Endothelial cell (in vitro differentiated cells): ENCODE measurements at regions not wholly inside any gene's neighbourhood (a gene's known extent, or its start where the extent isn't known, plus 50 kb on each side); places are given as distances from the start of the nearest gene placed in this dataset.

Experiments used
- DNase-seq: peaks from one replicate; pipeline ENCODE4 v3.0.0; 2021; ENCODE audit warnings: low spot score
- H3K27ac Mint-ChIP-seq: one replicate; pipeline ENCODE4 v1.8.0; 2021; ENCODE audit warnings: mixed read lengths, inconsistent platforms; ENCODE audit not compliant: unreplicated experiment
- H3K27me3 Mint-ChIP-seq: one replicate; pipeline ENCODE4 v1.8.0; 2021; ENCODE audit warnings: mild to moderate bottlenecking, moderate library complexity, mixed read lengths, inconsistent platforms; ENCODE audit not compliant: unreplicated experiment
- H3K36me3 Mint-ChIP-seq: one replicate; pipeline ENCODE4 v1.8.0; 2021; ENCODE audit warnings: mild to moderate bottlenecking, low read depth, mixed read lengths, inconsistent platforms; ENCODE audit not compliant: unreplicated experiment
- H3K4me1 Mint-ChIP-seq: one replicate; pipeline ENCODE4 v1.8.0; 2021; ENCODE audit warnings: mild to moderate bottlenecking, mixed read lengths, inconsistent platforms; ENCODE audit not compliant: unreplicated experiment
- H3K4me3 Mint-ChIP-seq: one replicate; pipeline ENCODE4 v1.8.0; 2021; ENCODE audit warnings: mild to moderate bottlenecking, mixed read lengths, inconsistent platforms; ENCODE audit not compliant: unreplicated experiment
- H3K9me3 Mint-ChIP-seq: one replicate; pipeline ENCODE4 v1.8.0; 2021; ENCODE audit warnings: mixed read lengths, inconsistent platforms; ENCODE audit not compliant: unreplicated experiment
- TF ChIP-seq, protein P1 (sequence below): fragments of 200-600 bp; sonication (generic); IDR thresholded peaks from one replicate; pipeline ENCODE4 v1.5.0; 2021; ENCODE audit warnings: antibody characterized with exemption; ENCODE audit not compliant: unreplicated experiment

DNA sequence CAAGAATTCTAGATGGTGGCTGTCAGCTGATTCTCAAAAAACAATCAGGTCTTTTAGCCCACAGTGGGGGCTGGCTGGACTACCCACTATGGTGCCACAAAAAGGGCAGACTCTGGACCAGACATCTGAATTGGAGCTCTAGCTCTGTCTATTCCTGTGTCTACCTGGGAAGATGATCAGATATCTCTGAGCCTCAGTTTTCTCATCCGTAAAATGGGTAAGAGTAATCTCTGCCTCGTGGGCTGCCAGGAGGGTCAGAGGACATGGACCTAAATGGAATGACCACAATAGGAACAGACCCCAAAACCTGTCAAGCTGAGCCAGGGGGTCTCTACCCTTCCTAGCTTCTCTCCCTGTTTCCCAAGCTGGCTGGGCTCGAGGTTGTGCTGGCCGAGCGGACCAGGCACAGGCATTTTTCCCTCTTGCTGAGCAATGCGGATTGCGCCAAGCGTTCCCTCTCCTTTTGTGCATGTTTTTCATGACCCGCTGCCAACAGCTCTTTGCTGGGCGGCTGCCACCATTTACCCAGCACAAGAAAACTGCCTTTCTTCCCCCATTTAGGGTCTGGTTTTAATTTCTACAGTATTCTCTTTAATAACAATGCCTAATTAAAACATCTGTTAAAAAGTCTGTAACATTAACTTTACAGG is 74.7 kb upstream of the MAFB start:
- no peak overlapping the region for H3K27ac Mint-ChIP-seq
- peaks cover 4% of the 10 kb centered on the region for H3K4me1 Mint-ChIP-seq
- peaks cover 2% of the 10 kb centered on the region for H3K27me3 Mint-ChIP-seq
- no peak overlapping the region for H3K4me3 Mint-ChIP-seq
- no peak for DNase-seq
- TF ChIP-seq, protein P1, sequence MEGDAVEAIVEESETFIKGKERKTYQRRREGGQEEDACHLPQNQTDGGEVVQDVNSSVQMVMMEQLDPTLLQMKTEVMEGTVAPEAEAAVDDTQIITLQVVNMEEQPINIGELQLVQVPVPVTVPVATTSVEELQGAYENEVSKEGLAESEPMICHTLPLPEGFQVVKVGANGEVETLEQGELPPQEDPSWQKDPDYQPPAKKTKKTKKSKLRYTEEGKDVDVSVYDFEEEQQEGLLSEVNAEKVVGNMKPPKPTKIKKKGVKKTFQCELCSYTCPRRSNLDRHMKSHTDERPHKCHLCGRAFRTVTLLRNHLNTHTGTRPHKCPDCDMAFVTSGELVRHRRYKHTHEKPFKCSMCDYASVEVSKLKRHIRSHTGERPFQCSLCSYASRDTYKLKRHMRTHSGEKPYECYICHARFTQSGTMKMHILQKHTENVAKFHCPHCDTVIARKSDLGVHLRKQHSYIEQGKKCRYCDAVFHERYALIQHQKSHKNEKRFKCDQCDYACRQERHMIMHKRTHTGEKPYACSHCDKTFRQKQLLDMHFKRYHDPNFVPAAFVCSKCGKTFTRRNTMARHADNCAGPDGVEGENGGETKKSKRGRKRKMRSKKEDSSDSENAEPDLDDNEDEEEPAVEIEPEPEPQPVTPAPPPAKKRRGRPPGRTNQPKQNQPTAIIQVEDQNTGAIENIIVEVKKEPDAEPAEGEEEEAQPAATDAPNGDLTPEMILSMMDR, result no peak
- no peaks in the 10 kb centered on the region for H3K36me3 Mint-ChIP-seq
- no peaks in the 10 kb centered on the region for H3K9me3 Mint-ChIP-seq

DNA sequence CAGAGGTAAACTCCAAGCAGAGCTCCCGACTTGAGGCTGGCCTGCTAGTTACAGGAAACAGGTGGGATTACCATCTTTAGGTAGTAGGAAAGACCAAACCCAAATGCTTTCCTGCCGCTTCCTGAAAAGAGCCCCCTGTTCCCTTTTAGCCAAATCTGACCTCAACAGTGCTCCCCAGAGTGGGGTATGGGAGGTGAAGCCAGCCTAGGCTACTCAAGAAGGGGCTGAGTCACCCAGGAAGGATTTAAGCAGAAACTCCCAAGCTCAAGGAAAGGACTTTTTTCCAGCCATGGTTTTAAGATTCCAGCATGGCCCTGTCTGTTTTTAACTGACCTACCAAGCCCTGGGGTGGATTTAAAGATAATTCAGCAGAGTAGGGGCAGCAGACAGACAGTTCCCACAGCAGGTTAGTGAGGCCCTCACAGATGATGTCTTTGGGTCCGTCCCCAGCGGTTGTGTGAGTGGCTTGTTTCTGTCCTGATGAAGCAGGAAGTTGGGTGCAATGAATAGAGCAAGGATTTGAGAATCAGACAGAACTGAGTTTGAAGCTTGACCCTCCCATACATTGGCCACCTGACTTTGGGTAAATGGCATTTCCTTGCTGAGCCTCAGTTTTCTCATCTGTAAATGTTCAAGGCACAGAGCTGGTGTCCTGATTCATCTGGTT is 76.9 kb upstream of the MAFB start:
- no peaks in the 10 kb centered on the region for H3K9me3 Mint-ChIP-seq
- H3K36me3 Mint-ChIP-seq, result no peaks in the 10 kb centered on the region
- no peak overlapping the region for H3K27ac Mint-ChIP-seq
- TF ChIP-seq, protein P1, result no peak
- DNase-seq, result no peak
- no peak overlapping the region for H3K4me3 Mint-ChIP-seq
- H3K27me3 Mint-ChIP-seq, result peaks cover 2% of the 10 kb centered on the region
- H3K4me1 Mint-ChIP-seq, result peaks cover 12% of the 10 kb centered on the region

DNA sequence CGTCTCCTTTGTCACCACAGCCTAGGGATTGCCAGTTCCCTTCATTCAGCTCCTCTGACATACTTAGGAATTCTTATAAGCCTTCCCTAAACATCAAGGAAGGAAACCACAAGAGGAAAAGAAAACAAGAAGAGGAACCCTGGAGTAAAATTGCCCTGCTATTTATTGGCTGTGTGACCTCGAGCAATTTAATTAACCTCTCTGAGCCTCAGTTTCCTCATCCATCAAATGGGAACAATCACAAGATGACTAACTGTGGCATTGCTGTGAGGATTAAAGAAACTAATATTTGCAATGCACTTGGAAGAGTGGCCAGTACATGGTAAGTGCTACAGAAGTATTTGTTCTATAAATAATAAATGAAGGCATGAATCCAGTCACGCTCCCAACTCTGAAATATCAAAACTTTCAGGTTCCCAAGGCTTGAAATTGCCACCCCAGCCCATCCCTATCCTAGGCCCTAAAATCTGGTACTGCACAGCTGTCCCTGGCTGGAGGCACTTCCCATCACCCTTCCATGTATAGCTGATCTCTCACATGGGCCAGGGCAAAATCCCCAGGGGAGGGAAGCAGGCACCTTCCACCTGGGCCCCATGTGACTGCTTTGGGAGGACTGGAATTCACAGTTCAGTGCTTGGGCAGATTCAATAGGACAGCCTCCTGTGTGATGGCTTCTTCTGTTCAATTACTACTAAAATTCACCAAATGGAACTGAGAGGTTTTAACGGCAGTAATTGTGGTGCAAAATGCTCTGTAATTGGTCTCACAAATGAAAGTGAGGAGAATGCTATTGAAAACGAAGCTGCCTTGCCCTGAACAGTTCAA is 78.0 kb upstream of the MAFB start:
- H3K4me1 Mint-ChIP-seq, result peaks cover 20% of the 10 kb centered on the region
- TF ChIP-seq, protein P1, result no peak
- no peaks in the 10 kb centered on the region for H3K36me3 Mint-ChIP-seq
- no peak overlapping the region for H3K27ac Mint-ChIP-seq
- peaks cover 3% of the 10 kb centered on the region for H3K27me3 Mint-ChIP-seq
- H3K9me3 Mint-ChIP-seq, result no peaks in the 10 kb centered on the region
- H3K4me3 Mint-ChIP-seq, result no peak overlapping the region
- no peak for DNase-seq

DNA sequence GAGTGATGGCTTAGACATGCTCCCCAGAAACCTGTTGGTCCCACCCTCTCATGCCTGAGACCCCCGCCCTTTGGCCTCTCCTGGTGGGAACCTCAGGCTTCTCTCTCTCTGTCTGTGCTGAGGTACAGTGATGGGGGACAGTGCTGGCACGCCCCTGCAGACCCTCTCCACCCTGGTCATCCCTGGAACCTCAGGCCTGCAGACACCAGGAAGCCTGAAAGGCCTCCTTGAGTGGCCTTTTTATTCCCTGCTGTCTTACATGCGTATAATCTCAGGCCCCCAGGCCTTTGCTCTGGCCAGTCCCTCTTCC is 78.5 kb upstream of the MAFB start:
- H3K9me3 Mint-ChIP-seq, result no peaks in the 10 kb centered on the region
- H3K36me3 Mint-ChIP-seq, result peaks cover 2% of the 10 kb centered on the region
- H3K27ac Mint-ChIP-seq, result no peak overlapping the region
- no peak for DNase-seq
- TF ChIP-seq, protein P1, result no peak
- H3K4me1 Mint-ChIP-seq, result peaks cover 26% of the 10 kb centered on the region
- no peak overlapping the region for H3K4me3 Mint-ChIP-seq
- peaks cover 3% of the 10 kb centered on the region for H3K27me3 Mint-ChIP-seq

DNA sequence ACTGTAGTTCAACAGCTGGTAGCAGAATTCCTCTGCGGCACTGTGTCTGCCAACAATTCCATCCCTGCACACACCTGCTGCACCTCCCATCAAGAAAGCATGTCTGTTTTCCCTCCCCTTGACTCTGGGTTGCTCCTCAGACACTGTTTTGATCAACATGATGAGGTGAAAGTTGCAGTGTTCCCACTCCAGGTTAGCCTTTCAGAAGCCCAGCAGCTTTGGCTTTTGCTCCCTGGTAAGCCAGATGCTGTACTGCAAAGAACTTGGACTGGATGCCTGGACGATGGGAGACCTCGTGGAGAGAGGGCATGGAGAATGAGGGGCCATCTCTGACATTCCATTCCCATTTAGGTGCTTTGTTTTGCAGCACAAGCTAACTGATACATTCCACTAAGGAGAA is 79.1 kb upstream of the MAFB start:
- H3K4me1 Mint-ChIP-seq, result peaks cover 31% of the 10 kb centered on the region
- no peak for DNase-seq
- TF ChIP-seq, protein P1, result no peak
- H3K27ac Mint-ChIP-seq, result no peak overlapping the region
- peaks cover 3% of the 10 kb centered on the region for H3K36me3 Mint-ChIP-seq
- H3K4me3 Mint-ChIP-seq, result no peak overlapping the region
- H3K27me3 Mint-ChIP-seq, result peaks cover 3% of the 10 kb centered on the region
- H3K9me3 Mint-ChIP-seq, result no peaks in the 10 kb centered on the region
